SK-N-SH (cell line): ENCODE measurements at regions not wholly inside any gene's neighbourhood (a gene's known extent, or its start where the extent isn't known, plus 50 kb on each side); places are given as distances from the start of the nearest gene placed in this dataset.

Experiments
- CTCF ChIA-PET: fragments of 300-600, 350-600 bp; formaldehyde crosslinking; extraction: SDS; loops from one replicate; lab custom pipeline; 2021; lab: Yijun Ruan, JAX
- POLR2A ChIA-PET: fragments of 350-600 bp; sonication (Branson Sonifier 250); formaldehyde crosslinking; extraction: SDS; loops from one replicate; lab custom pipeline; 2020; ENCODE audit warnings: antibody characterized with exemption, inconsistent platforms; lab: Yijun Ruan, JAX
- DNase-seq: peaks from one replicate; pipeline ENCODE4 v3.0.0; 2012
- H2AFZ ChIP-seq: fragments of 200-600 bp; sonication (generic); 2 replicates; pipeline ENCODE4 v1.8.1; 2016; ENCODE audit warnings: antibody characterized with exemption, mild to moderate bottlenecking, low read depth
- H3F3A ChIP-seq: fragments of 200-600 bp; sonication (generic); replicated peaks from 2 replicates; pipeline ENCODE3; 2016; ENCODE audit warnings: antibody characterized with exemption, mild to moderate bottlenecking; ENCODE audit not compliant: insufficient read depth
- H3K27ac ChIP-seq, 2 experiments: fragments of 200-500 bp in 1 of 2; fragments of 200-600 bp in 1 of 2; sonication (Bioruptor generic) in 1 of 2; sonication (generic), shearing (Covaris generic) in 1 of 2; 2 replicates each; pipeline versions ENCODE4 v1.5.1 to v1.6.1; 2014 to 2016; ENCODE audit warnings: low read depth in 2 of 2, inconsistent platforms in 1 of 2, low read length in 1 of 2, mild to moderate bottlenecking in 1 of 2, mixed read lengths in 1 of 2
- H3K27me3 ChIP-seq: fragments of 200-600 bp; sonication (generic), shearing (Covaris generic); 2 replicates; pipeline ENCODE4 v1.6.1; 2016; ENCODE audit warnings: mixed run types; ENCODE audit not compliant: insufficient read depth
- H3K36me3 ChIP-seq, 2 experiments: fragments of 200-500 bp in 1 of 2; fragments of 200-600 bp in 1 of 2; sonication (Bioruptor generic) in 1 of 2; sonication (generic) in 1 of 2; replicated peaks in 1 of 2; 2 replicates each; pipeline versions ENCODE3 to v1.5.1; 2014 to 2016; ENCODE audit warnings: low read length in 1 of 2, mild to moderate bottlenecking in 1 of 2; ENCODE audit not compliant: insufficient read depth in 2 of 2, control insufficient read depth in 1 of 2
- H3K4me1 ChIP-seq, 2 experiments: fragments of 200-500 bp in 1 of 2; fragments of 200-600 bp in 1 of 2; sonication (Bioruptor generic) in 1 of 2; sonication (generic), shearing (Covaris generic) in 1 of 2; 2 replicates each; pipeline versions ENCODE4 v1.5.1 to v1.6.1; 2014 to 2016; ENCODE audit warnings: low read depth in 1 of 2, low read length in 1 of 2, mixed run types in 1 of 2; ENCODE audit not compliant: insufficient read depth in 2 of 2, control insufficient read depth in 1 of 2
- H3K4me2 ChIP-seq: fragments of 200-600 bp; sonication (generic), shearing (Covaris generic); 2 replicates; pipeline ENCODE4 v1.6.1; 2017; ENCODE audit warnings: mixed run types
- H3K4me3 ChIP-seq, 2 experiments: fragments of 200-500 bp in 1 of 2; fragments of 200-600 bp in 1 of 2; sonication (Bioruptor generic) in 1 of 2; sonication (generic), shearing (Covaris generic) in 1 of 2; 2 replicates each; pipeline versions ENCODE4 v1.5.1 to v1.8.1; 2014 to 2016; ENCODE audit warnings: low read depth in 2 of 2, inconsistent platforms in 1 of 2, low read length in 1 of 2, mild to moderate bottlenecking in 1 of 2, mixed read lengths in 1 of 2, moderate library complexity in 1 of 2
- H3K79me2 ChIP-seq: fragments of 200-600 bp; sonication (generic); 2 replicates; pipeline ENCODE4 v1.8.1; 2017; ENCODE audit warnings: mild to moderate bottlenecking; ENCODE audit not compliant: insufficient read depth
- H3K9ac ChIP-seq: fragments of 200-600 bp; sonication (generic); 2 replicates; pipeline ENCODE4 v1.6.1; 2017; ENCODE audit warnings: mixed run types
- H3K9me2 ChIP-seq: fragments of 200-600 bp; sonication (generic); 2 replicates; pipeline ENCODE4 v1.6.1; 2017; ENCODE audit warnings: mixed run types
- H3K9me3 ChIP-seq: fragments of 200-600 bp; sonication (generic); 2 replicates; pipeline ENCODE4 v1.6.1; 2017; ENCODE audit warnings: mixed run types, mild to moderate bottlenecking, moderate library complexity
- H4K20me1 ChIP-seq: fragments of 200-600 bp; sonication (generic); 2 replicates; pipeline ENCODE4 v1.6.1; 2017; ENCODE audit warnings: mild to moderate bottlenecking, mixed run types; ENCODE audit not compliant: insufficient read depth
- ELF1 ChIP-seq: IDR thresholded peaks from 2 replicates; pipeline ENCODE4 v1.4.0; 2012
- EP300 ChIP-seq, 2 experiments: IDR thresholded peaks; 2 replicates each; pipeline versions ENCODE4 v1.4.0 to v1.6.1; 2012; ENCODE audit warnings: borderline replicate concordance in 1 of 2, low read depth in 1 of 2, low read length in 1 of 2
- FOSL2 ChIP-seq: IDR thresholded peaks from 2 replicates; pipeline ENCODE4 v1.4.0; 2012; ENCODE audit warnings: low read depth, mild to moderate bottlenecking, moderate library complexity, borderline replicate concordance
- FOXM1 ChIP-seq: IDR thresholded peaks from 2 replicates; pipeline ENCODE4 v1.4.0; 2012; ENCODE audit warnings: low read depth, mild to moderate bottlenecking
- GATA2 ChIP-seq: sonication (generic); formaldehyde crosslinking; IDR thresholded peaks from 2 replicates; pipeline ENCODE4 v1.5.0; 2020; ENCODE audit warnings: mild to moderate bottlenecking, missing genetic modification reagents
- JUND ChIP-seq: IDR thresholded peaks from 2 replicates; pipeline ENCODE4 v1.4.0; 2012
- MEF2A ChIP-seq: IDR thresholded peaks from 2 replicates; pipeline ENCODE4 v1.4.0; 2012; ENCODE audit warnings: low read depth, borderline replicate concordance
- MXI1 ChIP-seq: IDR thresholded peaks from 2 replicates; pipeline ENCODE4 v1.6.1; 2012; ENCODE audit warnings: mild to moderate bottlenecking, low read depth, low read length, improper control_type of control experiment
- NFIC ChIP-seq: IDR thresholded peaks from 2 replicates; pipeline ENCODE4 v1.4.0; 2012; ENCODE audit warnings: borderline replicate concordance
- RAD21 ChIP-seq: IDR thresholded peaks from 2 replicates; pipeline ENCODE4 v1.6.1; 2012; ENCODE audit warnings: mild to moderate bottlenecking, low read length
- RCOR1 ChIP-seq: fragments of 150-350 bp; IDR thresholded peaks from 2 replicates; pipeline ENCODE4 v1.6.1; 2017; ENCODE audit warnings: antibody characterized with exemption, low read length
- RFX5 ChIP-seq: IDR thresholded peaks from 2 replicates; pipeline ENCODE4 v1.6.1; 2012; ENCODE audit warnings: mild to moderate bottlenecking, improper control_type of control experiment, low read length
- RXRA ChIP-seq: IDR thresholded peaks from 2 replicates; pipeline ENCODE4 v1.4.0; 2012; ENCODE audit warnings: low read depth, mild to moderate bottlenecking, borderline replicate concordance
- WGBS: methylation state at CpG from one replicate; pipeline ENCODE4 v1.1.6; 2017; ENCODE audit warnings: low lambda C conversion rate; 5-methylcytosine and 5-hydroxymethylcytosine counted together
- TF ChIP-seq, protein P1 (sequence below): IDR thresholded peaks from 2 replicates; pipeline ENCODE4 v1.4.0; 2012; ENCODE audit warnings: low read depth, borderline replicate concordance
- TF ChIP-seq, protein P2 (sequence below): fragments of 150-350 bp; IDR thresholded peaks from 2 replicates; pipeline ENCODE4 v1.6.1; 2016; ENCODE audit warnings: mild to moderate bottlenecking, low read depth, low read length
- TF ChIP-seq, protein P3 (sequence below): IDR thresholded peaks from 2 replicates; pipeline ENCODE4; 2012
- TF ChIP-seq, protein P4 (sequence below): IDR thresholded peaks from 2 replicates; pipeline ENCODE4 v1.6.1; 2012; ENCODE audit warnings: mild to moderate bottlenecking, low read depth, low read length, moderate library complexity

DNA sequence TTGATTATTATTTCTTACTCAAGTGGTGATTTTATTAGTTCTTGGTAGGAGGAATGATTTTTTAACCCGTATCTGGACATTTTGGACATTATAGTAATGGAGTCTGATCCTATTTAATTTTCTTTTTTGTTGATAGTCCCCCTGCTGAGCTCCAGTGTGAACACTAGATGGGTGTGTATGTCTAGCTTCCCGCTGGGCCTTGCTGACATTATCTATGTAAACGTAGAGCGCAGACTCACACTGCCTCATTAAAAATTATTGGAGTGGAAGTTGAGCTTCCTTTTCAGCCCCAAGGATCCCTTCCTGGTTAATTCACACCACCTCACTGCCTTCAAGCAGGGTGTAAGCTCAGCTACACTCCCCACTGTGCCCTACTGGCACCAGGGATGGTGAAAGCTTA, 467.6 kb upstream of the PKN2 start:
- Histone ChIP-seq H3K9me2 (no peaks in the 10 kb centered on the region), H3F3A (no peaks in the 10 kb centered on the region)
- 50% methylated on average over 4 of the region's 4 CpGs for WGBS
- TF ChIP-seq, protein P1, sequence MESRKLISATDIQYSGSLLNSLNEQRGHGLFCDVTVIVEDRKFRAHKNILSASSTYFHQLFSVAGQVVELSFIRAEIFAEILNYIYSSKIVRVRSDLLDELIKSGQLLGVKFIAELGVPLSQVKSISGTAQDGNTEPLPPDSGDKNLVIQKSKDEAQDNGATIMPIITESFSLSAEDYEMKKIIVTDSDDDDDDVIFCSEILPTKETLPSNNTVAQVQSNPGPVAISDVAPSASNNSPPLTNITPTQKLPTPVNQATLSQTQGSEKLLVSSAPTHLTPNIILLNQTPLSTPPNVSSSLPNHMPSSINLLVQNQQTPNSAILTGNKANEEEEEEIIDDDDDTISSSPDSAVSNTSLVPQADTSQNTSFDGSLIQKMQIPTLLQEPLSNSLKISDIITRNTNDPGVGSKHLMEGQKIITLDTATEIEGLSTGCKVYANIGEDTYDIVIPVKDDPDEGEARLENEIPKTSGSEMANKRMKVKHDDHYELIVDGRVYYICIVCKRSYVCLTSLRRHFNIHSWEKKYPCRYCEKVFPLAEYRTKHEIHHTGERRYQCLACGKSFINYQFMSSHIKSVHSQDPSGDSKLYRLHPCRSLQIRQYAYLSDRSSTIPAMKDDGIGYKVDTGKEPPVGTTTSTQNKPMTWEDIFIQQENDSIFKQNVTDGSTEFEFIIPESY, result no peak
- no peak for TF ChIP-seq MXI1
- no peak for TF ChIP-seq GATA2 (CRISPR knock-in tag)
- no peak for TF ChIP-seq RCOR1
- no peak for TF ChIP-seq FOXM1
- TF ChIP-seq FOSL2, result no peak
- TF ChIP-seq RFX5, result no peak
- no peak for TF ChIP-seq MEF2A
- TF ChIP-seq, protein P2, sequence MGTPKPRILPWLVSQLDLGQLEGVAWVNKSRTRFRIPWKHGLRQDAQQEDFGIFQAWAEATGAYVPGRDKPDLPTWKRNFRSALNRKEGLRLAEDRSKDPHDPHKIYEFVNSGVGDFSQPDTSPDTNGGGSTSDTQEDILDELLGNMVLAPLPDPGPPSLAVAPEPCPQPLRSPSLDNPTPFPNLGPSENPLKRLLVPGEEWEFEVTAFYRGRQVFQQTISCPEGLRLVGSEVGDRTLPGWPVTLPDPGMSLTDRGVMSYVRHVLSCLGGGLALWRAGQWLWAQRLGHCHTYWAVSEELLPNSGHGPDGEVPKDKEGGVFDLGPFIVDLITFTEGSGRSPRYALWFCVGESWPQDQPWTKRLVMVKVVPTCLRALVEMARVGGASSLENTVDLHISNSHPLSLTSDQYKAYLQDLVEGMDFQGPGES, result no peak
- no peak for TF ChIP-seq ELF1
- TF ChIP-seq, protein P3, sequence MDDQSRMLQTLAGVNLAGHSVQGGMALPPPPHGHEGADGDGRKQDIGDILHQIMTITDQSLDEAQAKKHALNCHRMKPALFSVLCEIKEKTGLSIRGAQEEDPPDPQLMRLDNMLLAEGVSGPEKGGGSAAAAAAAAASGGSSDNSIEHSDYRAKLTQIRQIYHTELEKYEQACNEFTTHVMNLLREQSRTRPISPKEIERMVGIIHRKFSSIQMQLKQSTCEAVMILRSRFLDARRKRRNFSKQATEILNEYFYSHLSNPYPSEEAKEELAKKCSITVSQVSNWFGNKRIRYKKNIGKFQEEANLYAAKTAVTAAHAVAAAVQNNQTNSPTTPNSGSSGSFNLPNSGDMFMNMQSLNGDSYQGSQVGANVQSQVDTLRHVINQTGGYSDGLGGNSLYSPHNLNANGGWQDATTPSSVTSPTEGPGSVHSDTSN, result no peak
- no peak for TF ChIP-seq EP300 (IDR thresholded peaks at IDR 0.05; ENCODE audit: borderline replicate concordance in 1 of 2, low read depth in 1 of 2, low read length in 1 of 2)
- TF ChIP-seq JUND, result no peak
- TF ChIP-seq, all 33 proteins: peak for 0
- Histone ChIP-seq H3K4me3 (no peak overlapping the region), H3K9ac (no peak overlapping the region), H3K9me3 (no peaks in the 10 kb centered on the region), H3K27ac (no peak overlapping the region), H3K4me1 (no peaks in the 10 kb centered on the region; a peak in 1 of 4 replicates), H3K36me3 (no peaks in the 10 kb centered on the region), H2AFZ (no peak overlapping the region), H3K27me3 (no peaks in the 10 kb centered on the region), H3K79me2 (no peaks in the 10 kb centered on the region), H3K4me2 (no peak overlapping the region), H4K20me1 (no peaks in the 10 kb centered on the region)
- ChIA-PET CTCF (interaction anchor here (1.0 kb wide), 1 partner anchor 36 kb away, joined by 5 read pairs; no protein-coding TSS in a partner anchor), POLR2A (no interaction called here)
- no peak for DNase-seq

DNA sequence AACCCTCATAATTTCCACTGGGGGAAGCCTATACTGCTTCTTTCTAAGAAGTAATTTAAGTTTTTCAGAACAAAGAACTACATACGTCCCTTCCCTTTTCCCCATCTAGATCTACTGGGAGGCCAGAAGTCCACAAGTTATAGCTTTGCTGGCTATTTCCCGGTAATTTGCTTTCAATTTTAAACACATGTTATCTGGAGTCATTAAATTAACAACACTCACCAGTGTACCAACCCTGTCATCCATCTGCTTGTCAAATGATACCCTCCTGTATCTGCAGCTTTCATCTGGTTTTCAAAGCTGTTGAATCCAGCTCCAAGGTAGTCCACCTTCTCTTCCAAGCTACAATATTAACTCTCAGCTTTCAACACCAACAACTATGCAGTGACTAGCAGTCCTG, 466.7 kb upstream of the PKN2 start:
- CTCF ChIA-PET, result interaction anchor here (1.0 kb wide), 1 partner anchor 37 kb away, joined by 5 read pairs; no protein-coding TSS in a partner anchor
- Histone ChIP-seq H3K27ac (no peak overlapping the region), H4K20me1 (no peaks in the 10 kb centered on the region), H3K27me3 (no peaks in the 10 kb centered on the region), H3K9me2 (no peaks in the 10 kb centered on the region), H3K4me3 (no peak overlapping the region), H3K9me3 (no peaks in the 10 kb centered on the region), H2AFZ (no peak overlapping the region), H3F3A (no peaks in the 10 kb centered on the region), H3K4me1 (no peaks in the 10 kb centered on the region; a peak in 1 of 4 replicates), H3K9ac (no peak overlapping the region), H3K36me3 (no peaks in the 10 kb centered on the region), H3K4me2 (no peak overlapping the region), H3K79me2 (no peaks in the 10 kb centered on the region)
- POLR2A ChIA-PET, result no interaction called here
- whole genome bisulfite sequencing, result 11% methylated on average over 2 of the region's 2 CpGs
- DNase-seq, result peak; percentile 1
- TF ChIP-seq RAD21 (no peak), MXI1 (no peak), RXRA (no peak), JUND (no peak), NFIC (no peak)
- TF ChIP-seq, protein P3, result no peak
- TF ChIP-seq, protein P1, result no peak
- TF ChIP-seq, protein P4, sequence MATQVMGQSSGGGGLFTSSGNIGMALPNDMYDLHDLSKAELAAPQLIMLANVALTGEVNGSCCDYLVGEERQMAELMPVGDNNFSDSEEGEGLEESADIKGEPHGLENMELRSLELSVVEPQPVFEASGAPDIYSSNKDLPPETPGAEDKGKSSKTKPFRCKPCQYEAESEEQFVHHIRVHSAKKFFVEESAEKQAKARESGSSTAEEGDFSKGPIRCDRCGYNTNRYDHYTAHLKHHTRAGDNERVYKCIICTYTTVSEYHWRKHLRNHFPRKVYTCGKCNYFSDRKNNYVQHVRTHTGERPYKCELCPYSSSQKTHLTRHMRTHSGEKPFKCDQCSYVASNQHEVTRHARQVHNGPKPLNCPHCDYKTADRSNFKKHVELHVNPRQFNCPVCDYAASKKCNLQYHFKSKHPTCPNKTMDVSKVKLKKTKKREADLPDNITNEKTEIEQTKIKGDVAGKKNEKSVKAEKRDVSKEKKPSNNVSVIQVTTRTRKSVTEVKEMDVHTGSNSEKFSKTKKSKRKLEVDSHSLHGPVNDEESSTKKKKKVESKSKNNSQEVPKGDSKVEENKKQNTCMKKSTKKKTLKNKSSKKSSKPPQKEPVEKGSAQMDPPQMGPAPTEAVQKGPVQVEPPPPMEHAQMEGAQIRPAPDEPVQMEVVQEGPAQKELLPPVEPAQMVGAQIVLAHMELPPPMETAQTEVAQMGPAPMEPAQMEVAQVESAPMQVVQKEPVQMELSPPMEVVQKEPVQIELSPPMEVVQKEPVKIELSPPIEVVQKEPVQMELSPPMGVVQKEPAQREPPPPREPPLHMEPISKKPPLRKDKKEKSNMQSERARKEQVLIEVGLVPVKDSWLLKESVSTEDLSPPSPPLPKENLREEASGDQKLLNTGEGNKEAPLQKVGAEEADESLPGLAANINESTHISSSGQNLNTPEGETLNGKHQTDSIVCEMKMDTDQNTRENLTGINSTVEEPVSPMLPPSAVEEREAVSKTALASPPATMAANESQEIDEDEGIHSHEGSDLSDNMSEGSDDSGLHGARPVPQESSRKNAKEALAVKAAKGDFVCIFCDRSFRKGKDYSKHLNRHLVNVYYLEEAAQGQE, result no peak
